ENCODE measurements at regions not wholly inside any gene's neighbourhood (a gene's known extent, or its start where the extent isn't known, plus 50 kb on each side); places are given as distances from the start of the nearest gene placed in this dataset.
A peak's percentile ranks its signal among the peaks of the same experiment; 100 is the strongest.
"Not testable (repeated sequence)": the region's sequence is repeated elsewhere in the genome, so short reads cannot be mapped to it uniquely, and the experiment has no call there.

DNA sequence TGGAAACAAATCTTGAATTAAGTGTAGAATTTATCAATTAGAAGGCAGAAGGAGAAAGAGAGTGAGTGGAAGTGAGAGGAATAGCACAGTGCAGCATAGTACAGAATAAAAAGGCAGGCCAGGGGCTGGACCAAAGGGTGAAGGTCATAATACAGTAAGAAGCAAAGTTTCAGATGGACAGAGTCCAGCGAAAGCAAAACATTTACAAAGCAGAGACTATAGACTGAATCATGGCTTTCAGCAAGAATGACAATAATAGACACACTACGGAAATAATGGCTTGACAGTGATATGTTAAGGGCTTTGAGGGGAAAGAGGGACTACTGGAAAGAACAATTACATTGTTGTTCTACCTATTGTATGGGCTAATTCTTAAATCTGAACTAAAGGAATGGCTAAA, 249.0 kb upstream of the CHD1 start:
- no peak for DNase-seq (ENCODE audit: low read depth, low spot score)
- Histone ChIP-seq H3K9ac (ENCODE audit: insufficient read length, low read depth) (no peak overlapping the region), H3K36me3 (ENCODE audit: insufficient read depth, insufficient read length, low read length) (no peaks in the 10 kb centered on the region), H3K4me3 (ENCODE audit: insufficient read length, low read depth) (no peak overlapping the region), H3K9me3 (ENCODE audit: insufficient read depth, low read length) (no peaks in the 10 kb centered on the region), H3K4me1 (ENCODE audit: insufficient read depth, insufficient read length) (no peaks in the 10 kb centered on the region), H3K27me3 (ENCODE audit: insufficient read depth, insufficient read length) (no peaks in the 10 kb centered on the region)
- TF ChIP-seq YY1 (IDR thresholded peaks at IDR 0.05; ENCODE audit: insufficient read depth, insufficient read length) (no peak), ZNF274 (IDR thresholded peaks at IDR 0.05; ENCODE audit: low read depth, low read length) (no peak), SUZ12 (IDR thresholded peaks at IDR 0.05; ENCODE audit: extremely low read depth, insufficient read depth, insufficient read length) (no peak)

DNA sequence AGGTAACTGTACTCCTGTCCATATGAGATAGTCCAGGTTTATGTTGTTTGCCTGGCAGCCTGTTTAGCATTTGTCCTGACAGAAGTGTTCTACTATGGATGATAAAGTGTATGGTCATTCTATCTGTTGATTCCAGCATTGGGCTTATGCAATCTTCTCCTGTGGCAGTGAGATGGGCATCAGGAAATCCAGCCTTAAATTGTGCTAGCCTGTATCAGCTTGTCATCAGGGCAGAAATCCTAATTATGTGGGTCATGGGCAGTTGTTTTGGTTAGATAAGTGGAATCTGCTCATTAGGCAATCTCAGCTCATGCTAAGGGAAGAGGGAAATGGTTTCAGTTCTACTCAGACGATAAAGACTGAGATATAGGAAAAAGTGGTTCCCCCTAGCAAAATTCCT, 247.4 kb upstream of the CHD1 start:
- no peak for DNase-seq (ENCODE audit: low read depth, low spot score)
- Histone ChIP-seq H3K9ac (ENCODE audit: insufficient read length, low read depth) (no peak overlapping the region), H3K4me3 (ENCODE audit: insufficient read length, low read depth) (no peak overlapping the region), H3K4me1 (ENCODE audit: insufficient read depth, insufficient read length) (no peaks in the 10 kb centered on the region), H3K9me3 (ENCODE audit: insufficient read depth, low read length) (no peaks in the 10 kb centered on the region), H3K27me3 (ENCODE audit: insufficient read depth, insufficient read length) (no peaks in the 10 kb centered on the region), H3K36me3 (ENCODE audit: insufficient read depth, insufficient read length, low read length) (no peaks in the 10 kb centered on the region)
- no peak for TF ChIP-seq ZNF274 (IDR thresholded peaks at IDR 0.05; ENCODE audit: low read depth, low read length)
- no peak for TF ChIP-seq YY1 (IDR thresholded peaks at IDR 0.05; ENCODE audit: insufficient read depth, insufficient read length)

DNA sequence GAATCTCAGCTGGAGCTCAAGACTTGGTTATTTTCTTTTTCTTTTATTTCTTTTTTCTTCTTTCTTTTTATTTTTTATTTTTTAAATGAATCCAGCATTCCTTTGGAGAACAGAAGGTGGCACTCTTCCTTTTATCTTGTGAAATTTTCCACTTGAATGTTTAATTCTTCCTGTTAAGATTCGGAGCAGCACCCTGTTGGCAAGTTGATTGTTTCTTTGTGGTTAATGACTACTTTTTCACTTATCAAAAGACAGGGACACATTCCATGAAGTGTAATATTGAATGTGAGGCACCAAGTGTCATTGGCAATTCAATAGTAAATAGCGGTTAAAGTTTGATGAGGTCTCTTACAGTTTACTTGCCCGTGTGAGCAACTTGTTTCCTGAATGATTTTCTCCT, 240.5 kb upstream of the CHD1 start:
- TF ChIP-seq SUZ12 (IDR thresholded peaks at IDR 0.05; ENCODE audit: extremely low read depth, insufficient read depth, insufficient read length) (no peak), YY1 (IDR thresholded peaks at IDR 0.05; ENCODE audit: insufficient read depth, insufficient read length) (no peak), ZNF274 (IDR thresholded peaks at IDR 0.05; ENCODE audit: low read depth, low read length) (no peak)
- peak; percentile 1 for DNase-seq (ENCODE audit: low read depth, low spot score)
- no peaks in the 10 kb centered on the region for H3K27me3 ChIP-seq (ENCODE audit: insufficient read depth, insufficient read length)
- no peaks in the 10 kb centered on the region for H3K36me3 ChIP-seq (ENCODE audit: insufficient read depth, insufficient read length, low read length)
- no peak overlapping the region for H3K4me3 ChIP-seq (ENCODE audit: insufficient read length, low read depth)
- no peak overlapping the region for H3K9ac ChIP-seq (ENCODE audit: insufficient read length, low read depth)
- H3K4me1 ChIP-seq (ENCODE audit: insufficient read depth, insufficient read length), result no peaks in the 10 kb centered on the region
- H3K9me3 ChIP-seq (ENCODE audit: insufficient read depth, low read length), result no peaks in the 10 kb centered on the region

DNA sequence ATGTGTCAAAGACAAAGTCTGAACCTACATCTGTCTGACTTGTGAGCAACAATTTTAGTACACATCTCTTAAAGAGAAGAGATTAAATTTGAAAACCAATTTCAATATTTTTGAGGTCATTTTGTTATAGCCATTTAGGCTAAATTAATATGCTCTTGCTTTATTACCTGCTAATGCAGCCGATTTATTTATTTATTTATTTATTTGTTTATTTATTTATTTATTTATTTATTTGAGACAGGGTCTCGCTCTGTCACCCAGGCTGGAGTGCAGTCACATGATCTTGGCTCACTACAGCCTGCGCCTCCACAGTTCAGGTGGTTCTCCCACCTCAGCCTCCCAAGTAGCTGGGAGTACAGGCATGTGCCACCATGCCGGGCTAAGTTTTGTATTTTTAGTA, 232.7 kb upstream of the CHD1 start:
- H3K9ac ChIP-seq (ENCODE audit: insufficient read length, low read depth); H3K4me3 ChIP-seq (ENCODE audit: insufficient read length, low read depth); DNase-seq (ENCODE audit: low read depth, low spot score); H3K9me3 ChIP-seq (ENCODE audit: insufficient read depth, low read length); H3K4me1 ChIP-seq (ENCODE audit: insufficient read depth, insufficient read length); H3K36me3 ChIP-seq (ENCODE audit: insufficient read depth, insufficient read length, low read length); H3K27me3 ChIP-seq (ENCODE audit: insufficient read depth, insufficient read length): not testable (repeated sequence)

DNA sequence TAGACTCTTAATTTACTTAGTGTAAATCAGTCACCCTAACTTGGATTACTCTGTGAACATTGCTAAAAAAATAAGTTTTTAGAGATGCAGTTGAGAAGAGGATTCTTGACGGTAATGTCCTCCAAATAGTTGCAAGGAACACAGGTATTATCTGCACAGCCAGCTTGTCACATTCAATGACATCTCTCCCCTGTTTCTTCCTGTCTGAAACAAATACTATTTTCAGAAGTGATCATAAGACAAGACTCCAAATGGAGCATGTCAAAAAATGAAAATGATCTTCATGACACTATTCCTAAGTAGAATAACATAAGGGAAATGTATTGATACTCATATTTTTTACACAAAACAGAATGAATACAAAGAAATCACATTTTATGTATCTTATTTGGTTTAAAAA, 227.9 kb upstream of the CHD1 start:
- H3K36me3 ChIP-seq (ENCODE audit: insufficient read depth, insufficient read length, low read length), result no peaks in the 10 kb centered on the region
- no peak overlapping the region for H3K9ac ChIP-seq (ENCODE audit: insufficient read length, low read depth)
- DNase-seq (ENCODE audit: low read depth, low spot score), result no peak
- no peaks in the 10 kb centered on the region for H3K9me3 ChIP-seq (ENCODE audit: insufficient read depth, low read length)
- H3K27me3 ChIP-seq (ENCODE audit: insufficient read depth, insufficient read length), result no peaks in the 10 kb centered on the region
- H3K4me3 ChIP-seq (ENCODE audit: insufficient read length, low read depth), result no peak overlapping the region
- H3K4me1 ChIP-seq (ENCODE audit: insufficient read depth, insufficient read length), result no peaks in the 10 kb centered on the region
- no peak for TF ChIP-seq YY1 (IDR thresholded peaks at IDR 0.05; ENCODE audit: insufficient read depth, insufficient read length)
- TF ChIP-seq ZNF274 (IDR thresholded peaks at IDR 0.05; ENCODE audit: low read depth, low read length), result no peak
- no peak for TF ChIP-seq SUZ12 (IDR thresholded peaks at IDR 0.05; ENCODE audit: extremely low read depth, insufficient read depth, insufficient read length)

DNA sequence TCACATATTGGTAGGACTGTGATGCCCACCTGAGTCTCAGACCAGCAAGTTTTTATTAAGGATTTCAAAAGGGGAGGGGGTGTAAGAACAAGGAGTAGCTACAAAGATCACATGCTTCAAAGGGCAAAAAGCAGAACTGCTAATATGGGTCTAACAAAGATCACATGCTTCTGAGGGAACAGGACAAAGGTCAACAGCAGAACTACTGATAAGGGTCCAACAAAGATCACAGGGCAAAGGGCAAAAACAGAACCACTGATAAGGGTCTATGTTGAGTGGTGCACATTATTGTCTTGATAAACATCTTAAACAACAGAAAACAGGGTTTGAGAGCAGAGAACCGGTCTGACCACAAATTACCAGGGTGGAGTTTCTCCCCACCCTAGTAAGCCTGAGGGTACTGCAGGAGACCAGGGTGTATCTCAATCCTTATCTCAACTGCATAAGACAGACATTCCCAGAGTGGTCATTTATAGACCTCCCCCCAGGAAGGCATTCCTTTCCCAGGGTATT, 214.5 kb upstream of the CHD1 start:
- H3K9me3 ChIP-seq (ENCODE audit: insufficient read depth, low read length); H3K4me1 ChIP-seq (ENCODE audit: insufficient read depth, insufficient read length); DNase-seq (ENCODE audit: low read depth, low spot score); H3K36me3 ChIP-seq (ENCODE audit: insufficient read depth, insufficient read length, low read length); H3K9ac ChIP-seq (ENCODE audit: insufficient read length, low read depth); H3K27me3 ChIP-seq (ENCODE audit: insufficient read depth, insufficient read length); H3K4me3 ChIP-seq (ENCODE audit: insufficient read length, low read depth): not testable (repeated sequence)

DNA sequence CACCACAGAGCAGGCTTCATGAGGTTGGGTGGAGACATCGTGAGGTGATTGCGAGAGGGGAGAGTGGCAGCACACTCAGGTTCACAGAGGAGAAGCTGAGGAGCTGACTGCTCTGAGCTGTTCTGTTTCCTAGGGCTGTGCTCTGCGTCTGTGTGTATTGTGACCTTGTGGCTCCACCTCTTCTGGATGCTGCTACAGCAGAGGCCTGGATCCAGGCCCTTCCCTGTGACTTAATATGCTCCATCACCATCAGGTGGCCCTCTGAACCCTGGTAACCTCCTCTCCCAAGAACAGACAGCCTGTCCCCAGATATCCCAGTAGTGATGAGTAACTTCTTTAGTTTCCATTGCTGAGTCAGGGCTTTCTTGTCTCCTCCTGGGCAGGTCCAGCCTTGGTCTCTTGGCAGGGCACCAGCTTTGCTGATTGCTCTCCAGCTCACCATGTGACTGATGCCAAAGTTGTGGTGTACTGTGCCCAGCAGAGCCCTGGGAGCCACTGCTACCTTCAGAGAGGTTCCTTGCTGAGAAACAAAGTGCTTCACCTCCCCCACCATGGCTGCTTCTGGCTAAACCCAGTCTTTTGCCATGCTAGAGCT, 212.8 kb upstream of the CHD1 start:
- no peak overlapping the region for H3K9ac ChIP-seq (ENCODE audit: insufficient read length, low read depth)
- no peaks in the 10 kb centered on the region for H3K36me3 ChIP-seq (ENCODE audit: insufficient read depth, insufficient read length, low read length)
- H3K9me3 ChIP-seq (ENCODE audit: insufficient read depth, low read length), result 0 out of 2 replicates have a peak, but pooled peaks cover 4% of the 10 kb centered on the region
- peak; percentile 3 for DNase-seq (ENCODE audit: low read depth, low spot score)
- no peak overlapping the region for H3K4me3 ChIP-seq (ENCODE audit: insufficient read length, low read depth)
- TF ChIP-seq SUZ12 (IDR thresholded peaks at IDR 0.05; ENCODE audit: extremely low read depth, insufficient read depth, insufficient read length) (no peak), YY1 (IDR thresholded peaks at IDR 0.05; ENCODE audit: insufficient read depth, insufficient read length) (no peak), ZNF274 (IDR thresholded peaks at IDR 0.05; ENCODE audit: low read depth, low read length) (no peak)
- H3K27me3 ChIP-seq (ENCODE audit: insufficient read depth, insufficient read length), result no peaks in the 10 kb centered on the region
- no peaks in the 10 kb centered on the region for H3K4me1 ChIP-seq (ENCODE audit: insufficient read depth, insufficient read length)

DNA sequence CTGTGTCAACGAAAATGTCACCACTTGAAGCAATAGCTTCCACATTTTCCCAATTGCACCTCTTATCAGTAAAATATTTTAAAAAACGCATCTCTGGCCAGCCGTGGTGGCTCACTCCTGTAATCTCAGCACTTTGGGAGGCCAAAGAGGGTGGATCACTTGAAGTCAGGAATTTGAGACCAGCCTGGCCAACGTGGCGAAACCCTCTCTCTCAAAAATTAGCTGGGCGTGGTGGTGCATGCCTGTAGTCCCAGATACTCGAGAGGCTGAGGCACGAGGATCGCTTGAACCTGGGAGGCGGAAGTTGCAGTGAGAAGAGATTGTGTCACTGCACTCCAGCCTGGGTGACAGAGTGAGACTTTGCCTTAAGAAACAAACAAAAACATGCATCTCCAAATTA, 210.1 kb upstream of the CHD1 start:
- no peak overlapping the region for H3K4me3 ChIP-seq (ENCODE audit: insufficient read length, low read depth)
- H3K9ac ChIP-seq (ENCODE audit: insufficient read length, low read depth), result no peak overlapping the region
- H3K27me3 ChIP-seq (ENCODE audit: insufficient read depth, insufficient read length), result no peaks in the 10 kb centered on the region
- no peaks in the 10 kb centered on the region for H3K4me1 ChIP-seq (ENCODE audit: insufficient read depth, insufficient read length)
- no peaks in the 10 kb centered on the region for H3K36me3 ChIP-seq (ENCODE audit: insufficient read depth, insufficient read length, low read length)
- H3K9me3 ChIP-seq (ENCODE audit: insufficient read depth, low read length), result 0 out of 2 replicates have a peak, but pooled peaks cover 4% of the 10 kb centered on the region
- no peak for TF ChIP-seq YY1 (IDR thresholded peaks at IDR 0.05; ENCODE audit: insufficient read depth, insufficient read length)
- no peak for TF ChIP-seq SUZ12 (IDR thresholded peaks at IDR 0.05; ENCODE audit: extremely low read depth, insufficient read depth, insufficient read length)
- no peak for TF ChIP-seq ZNF274 (IDR thresholded peaks at IDR 0.05; ENCODE audit: low read depth, low read length)
- no peak for DNase-seq (ENCODE audit: low read depth, low spot score)
